HAP-1 (cell line): ENCODE measurements at regions not wholly inside any gene's neighbourhood (a gene's known extent, or its start where the extent isn't known, plus 50 kb on each side); places are given as distances from the start of the nearest gene placed in this dataset.
A peak's percentile ranks its signal among the peaks of the same experiment; 100 is the strongest.
"Not testable (repeated sequence)": the region's sequence is repeated elsewhere in the genome, so short reads cannot be mapped to it uniquely, and the experiment has no call there.

ENCODE experiments used
- DNase-seq, 2 experiments: peaks; one replicate each; pipeline ENCODE4 v3.0.0-alpha.2; 2016 to 2020; ENCODE audit warnings: low spot score in 2 of 2
- H3K27me3 ChIP-seq: fragments of 250-450 bp; sonication (Bioruptor Pico); 2 replicates; pipeline ENCODE4 v1.5.1; 2020; ENCODE audit warnings: low read depth, mild to moderate bottlenecking, moderate library complexity
- H3K36me3 ChIP-seq: fragments of 250-450 bp; sonication (Bioruptor Pico); replicated peaks from 2 replicates; pipeline ENCODE4 v1.5.1; 2020; ENCODE audit warnings: mild to moderate bottlenecking
- H3K4me1 ChIP-seq: fragments of 250-450 bp; sonication (Bioruptor Pico); 2 replicates; pipeline ENCODE4 v1.5.1; 2020; ENCODE audit warnings: mild to moderate bottlenecking
- H3K4me3 ChIP-seq: fragments of 250-450 bp; sonication (Bioruptor Pico); 2 replicates; pipeline ENCODE4 v1.5.1; 2020; ENCODE audit warnings: mild to moderate bottlenecking, moderate library complexity
- H3K9me3 ChIP-seq: fragments of 250-450 bp; sonication (Bioruptor Pico); 2 replicates; pipeline ENCODE4 v1.5.1; 2020; ENCODE audit warnings: mild to moderate bottlenecking, moderate library complexity
- in situ Hi-C: fragments of 300-500 bp; cut with MboI; formaldehyde crosslinking; loops from 3 replicates; pipeline ENCODE4 v1.14.3; 2020; ENCODE audit warnings: low sequenced_read_pairs, inconsistent platforms, mixed read lengths

GRCh38 chr4:179163147-179163546 is 1720.9 kb upstream of the AGA start:
- in situ Hi-C loops = no loop called here
- Histone ChIP-seq H3K4me1 (no peaks in the 10 kb centered on the region), H3K27me3 (no peaks in the 10 kb centered on the region), H3K4me3 (no peak overlapping the region), H3K9me3 (no peaks in the 10 kb centered on the region), H3K36me3 (no peaks in the 10 kb centered on the region)
- DNase-seq = peak in 1 of 2 experiments; percentile 52

- no peak for DNase-seq
- Histone ChIP-seq H3K4me3 (no peak overlapping the region), H3K36me3 (no peaks in the 10 kb centered on the region), H3K27me3 (no peaks in the 10 kb centered on the region), H3K9me3 (no peaks in the 10 kb centered on the region), H3K4me1 (no peaks in the 10 kb centered on the region)
- in situ Hi-C loops = no loop called here
These were observed 1722.2 kb upstream of the AGA start for GRCh38 chr4:179164267-179164999.

GRCh38 chr4:179165000-179165738 is 1722.9 kb upstream of the AGA start:
- Histone ChIP-seq H3K4me3 (no peak overlapping the region), H3K9me3 (no peaks in the 10 kb centered on the region), H3K27me3 (no peaks in the 10 kb centered on the region), H3K4me1 (no peaks in the 10 kb centered on the region), H3K36me3 (no peaks in the 10 kb centered on the region)
- DNase-seq = no peak
- in situ Hi-C loops = no loop called here

- in situ Hi-C loops = no loop called here
- Histone ChIP-seq H3K36me3 (no peaks in the 10 kb centered on the region), H3K4me1 (no peaks in the 10 kb centered on the region), H3K27me3 (no peaks in the 10 kb centered on the region), H3K4me3 (no peak overlapping the region), H3K9me3 (no peaks in the 10 kb centered on the region)
- no peak for DNase-seq
These were observed 1723.6 kb upstream of the AGA start for GRCh38 chr4:179165862-179166261.

GRCh38 chr4:179170308-179170707 is 1728.1 kb upstream of the AGA start:
- H3K4me3 ChIP-seq, H3K27me3 ChIP-seq, H3K9me3 ChIP-seq, H3K4me1 ChIP-seq, in situ Hi-C loops, DNase-seq, H3K36me3 ChIP-seq: not testable (repeated sequence)

GRCh38 chr4:179182741-179183140 is 1740.5 kb upstream of the AGA start:
- no peak for DNase-seq
- no peak overlapping the region for H3K4me3 ChIP-seq
- peaks cover 2% of the 10 kb centered on the region; the same call in 1 of the 2 replicates for H3K4me1 ChIP-seq
- no peaks in the 10 kb centered on the region; the same call in 1 of the 2 replicates for H3K9me3 ChIP-seq
- in situ Hi-C loops = no loop called here
- no peaks in the 10 kb centered on the region for H3K36me3 ChIP-seq
- H3K27me3 ChIP-seq = no peaks in the 10 kb centered on the region

GRCh38 chr4:179195887-179196286 is 1753.7 kb upstream of the AGA start:
- Histone ChIP-seq H3K36me3 (no peaks in the 10 kb centered on the region), H3K27me3 (no peaks in the 10 kb centered on the region), H3K4me3 (no peak overlapping the region), H3K9me3 (no peaks in the 10 kb centered on the region), H3K4me1 (peaks cover under 1% of the 10 kb centered on the region; the same call in 1 of the 2 replicates)
- in situ Hi-C loops = no loop called here
- no peak for DNase-seq

GRCh38 chr4:179196511-179196910 is 1754.3 kb upstream of the AGA start:
- Histone ChIP-seq H3K4me3 (no peak overlapping the region), H3K36me3 (no peaks in the 10 kb centered on the region), H3K27me3 (no peaks in the 10 kb centered on the region), H3K9me3 (no peaks in the 10 kb centered on the region), H3K4me1 (peaks cover 3% of the 10 kb centered on the region; the same call in 1 of the 2 replicates)
- in situ Hi-C loops = no loop called here
- DNase-seq = no peak

- Histone ChIP-seq H3K4me1 (peaks cover 3% of the 10 kb centered on the region; the same call in 1 of the 2 replicates), H3K36me3 (no peaks in the 10 kb centered on the region), H3K4me3 (no peak overlapping the region), H3K27me3 (no peaks in the 10 kb centered on the region), H3K9me3 (no peaks in the 10 kb centered on the region)
- peak; percentile 49 to 58 for DNase-seq
- in situ Hi-C loops = no loop called here
These were observed 1758.4 kb upstream of the AGA start for GRCh38 chr4:179200681-179201080.

GRCh38 chr4:179225594-179225993 is 1783.4 kb upstream of the AGA start:
- no peak for DNase-seq
- H3K9me3 ChIP-seq = no peaks in the 10 kb centered on the region
- H3K27me3 ChIP-seq = no peaks in the 10 kb centered on the region
- H3K4me1 ChIP-seq = no peaks in the 10 kb centered on the region
- no peak overlapping the region for H3K4me3 ChIP-seq
- no peaks in the 10 kb centered on the region for H3K36me3 ChIP-seq
- in situ Hi-C loops = no loop called here

- in situ Hi-C loops = no loop called here
- DNase-seq = no peak
- H3K36me3 ChIP-seq = no peaks in the 10 kb centered on the region
- H3K9me3 ChIP-seq = no peaks in the 10 kb centered on the region
- no peak overlapping the region for H3K4me3 ChIP-seq
- H3K27me3 ChIP-seq = no peaks in the 10 kb centered on the region
- peaks cover 14% of the 10 kb centered on the region for H3K4me1 ChIP-seq
These were observed 1806.6 kb upstream of the AGA start for GRCh38 chr4:179248821-179249220.

- Histone ChIP-seq H3K36me3 (no peaks in the 10 kb centered on the region), H3K9me3 (peaks cover 6% of the 10 kb centered on the region; the same call in 1 of the 2 replicates), H3K27me3 (no peaks in the 10 kb centered on the region), H3K4me1 (peaks cover 5% of the 10 kb centered on the region; the same call in 1 of the 2 replicates), H3K4me3 (no peak overlapping the region)
- DNase-seq = no peak
- in situ Hi-C loops = no loop called here
These were observed 1826.6 kb upstream of the AGA start for GRCh38 chr4:179268791-179269190.

GRCh38 chr4:179272282-179272681 is 1830.0 kb upstream of the AGA start:
- no peak for DNase-seq
- Histone ChIP-seq H3K9me3 (no peaks in the 10 kb centered on the region), H3K4me3 (no peak overlapping the region), H3K36me3 (no peaks in the 10 kb centered on the region), H3K4me1 (peaks cover 5% of the 10 kb centered on the region; the same call in 1 of the 2 replicates), H3K27me3 (no peaks in the 10 kb centered on the region)
- in situ Hi-C loops = no loop called here

GRCh38 chr4:179278647-179279046 is 1836.4 kb upstream of the AGA start:
- DNase-seq = no peak
- no peaks in the 10 kb centered on the region for H3K36me3 ChIP-seq
- H3K9me3 ChIP-seq = no peaks in the 10 kb centered on the region
- H3K4me3 ChIP-seq = no peak overlapping the region
- in situ Hi-C loops = no loop called here
- H3K4me1 ChIP-seq = peaks cover 5% of the 10 kb centered on the region
- H3K27me3 ChIP-seq = no peaks in the 10 kb centered on the region
